Body of pancreas (tissue), 4 donors: ENCODE measurements at regions not wholly inside any gene's neighbourhood (a gene's known extent, or its start where the extent isn't known, plus 50 kb on each side); places are given as distances from the start of the nearest gene placed in this dataset.

Experiments
- POLR2A ChIP-seq, 3 donors: fragments of 450-650 bp; IDR thresholded peaks; one replicate each; pipeline ENCODE4 v1.6.1; 2016; ENCODE audit warnings: antibody characterized with exemption in 3 of 3, mild to moderate bottlenecking in 2 of 3
- TF ChIP-seq, protein P1 (sequence below), 7 experiments: fragments of 450-650 bp in 4 of 7; fragments of 200-600 bp in 3 of 7; sonication (generic) in 3 of 7; IDR thresholded peaks; one replicate each; pipeline ENCODE4 v1.5.1; 2016 to 2019; ENCODE audit warnings: antibody characterized with exemption in 7 of 7

DNA sequence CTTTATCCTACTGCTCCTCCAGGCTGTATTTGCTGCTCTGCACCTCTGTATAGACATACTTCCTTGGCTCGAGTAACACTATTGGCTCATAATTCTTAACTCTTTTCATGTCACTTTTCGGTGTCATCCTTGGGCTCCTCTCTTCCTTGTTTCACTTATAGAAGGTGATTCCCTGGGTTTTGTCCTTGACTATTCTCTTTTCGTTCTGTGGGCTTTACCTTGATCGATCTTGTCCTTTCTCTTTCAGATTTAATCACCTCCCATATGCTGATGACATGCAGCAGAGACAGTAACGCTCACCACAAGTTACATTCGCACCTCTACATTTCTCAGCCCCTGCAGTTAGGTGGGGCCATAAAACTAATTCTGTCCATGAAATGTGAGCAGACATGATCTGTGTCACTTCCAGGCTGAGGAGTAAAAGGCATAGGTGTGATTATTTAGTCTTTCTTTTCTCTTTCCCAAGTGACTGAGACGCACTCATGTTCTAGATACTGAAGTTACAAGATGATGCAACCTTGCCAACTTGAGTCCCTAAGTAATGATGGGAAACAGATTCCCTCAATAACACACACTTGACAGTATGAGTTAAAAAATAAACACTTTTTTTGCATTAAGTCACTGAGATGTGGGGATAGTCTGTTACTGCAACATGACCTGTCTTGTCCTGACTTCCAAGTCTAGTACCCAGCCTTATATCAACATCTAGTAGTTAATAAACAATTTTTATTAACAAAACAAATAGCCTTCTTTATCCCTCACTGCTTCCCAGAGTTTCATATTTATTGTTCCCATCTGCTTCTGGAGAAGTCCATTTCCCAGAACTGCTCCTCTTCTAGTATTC lies 49.9 kb upstream of the HAO2 start:
- TF ChIP-seq, protein P1, sequence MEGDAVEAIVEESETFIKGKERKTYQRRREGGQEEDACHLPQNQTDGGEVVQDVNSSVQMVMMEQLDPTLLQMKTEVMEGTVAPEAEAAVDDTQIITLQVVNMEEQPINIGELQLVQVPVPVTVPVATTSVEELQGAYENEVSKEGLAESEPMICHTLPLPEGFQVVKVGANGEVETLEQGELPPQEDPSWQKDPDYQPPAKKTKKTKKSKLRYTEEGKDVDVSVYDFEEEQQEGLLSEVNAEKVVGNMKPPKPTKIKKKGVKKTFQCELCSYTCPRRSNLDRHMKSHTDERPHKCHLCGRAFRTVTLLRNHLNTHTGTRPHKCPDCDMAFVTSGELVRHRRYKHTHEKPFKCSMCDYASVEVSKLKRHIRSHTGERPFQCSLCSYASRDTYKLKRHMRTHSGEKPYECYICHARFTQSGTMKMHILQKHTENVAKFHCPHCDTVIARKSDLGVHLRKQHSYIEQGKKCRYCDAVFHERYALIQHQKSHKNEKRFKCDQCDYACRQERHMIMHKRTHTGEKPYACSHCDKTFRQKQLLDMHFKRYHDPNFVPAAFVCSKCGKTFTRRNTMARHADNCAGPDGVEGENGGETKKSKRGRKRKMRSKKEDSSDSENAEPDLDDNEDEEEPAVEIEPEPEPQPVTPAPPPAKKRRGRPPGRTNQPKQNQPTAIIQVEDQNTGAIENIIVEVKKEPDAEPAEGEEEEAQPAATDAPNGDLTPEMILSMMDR (IDR thresholded peaks at IDR 0.05), result no peak
- TF ChIP-seq POLR2A (IDR thresholded peaks at IDR 0.05), result no peak
